Esophagus muscularis mucosa (tissue), 3 donors: ENCODE measurements at regions not wholly inside any gene's neighbourhood (a gene's known extent, or its start where the extent isn't known, plus 50 kb on each side); places are given as distances from the start of the nearest gene placed in this dataset.

Source experiments
- CTCF ChIP-seq, 3 experiments: fragments of 200-600 bp in 2 of 3; fragments of 450-650 bp in 1 of 3; sonication (generic) in 2 of 3; IDR thresholded peaks; one replicate each; pipeline ENCODE4 v1.5.1; 2017 to 2019; ENCODE audit warnings: antibody characterized with exemption in 3 of 3, mild to moderate bottlenecking in 2 of 3, moderate library complexity in 1 of 3
- POLR2A ChIP-seq: fragments of 450-650 bp; IDR thresholded peaks from one replicate; pipeline ENCODE4 v1.6.1; 2017; ENCODE audit warnings: antibody characterized with exemption, moderate library complexity, mild to moderate bottlenecking, low read depth

GRCh38 chr3:145387211-145387610, 773.8 kb downstream of the PLOD2 start:
- TF ChIP-seq CTCF (IDR thresholded peaks at IDR 0.05) (no peak), POLR2A (no peak)
